Retinal pigment epithelial cell (primary cell): ENCODE measurements at regions not wholly inside any gene's neighbourhood (a gene's known extent, or its start where the extent isn't known, plus 50 kb on each side); places are given as distances from the start of the nearest gene placed in this dataset.

Experiments
- DNase-seq: peaks from one replicate; pipeline ENCODE4 v3.0.0-alpha.2; 2010; ENCODE audit warnings: low read depth
- H3K4me3 ChIP-seq: 2 replicates; pipeline ENCODE4 v1.5.1; 2011; ENCODE audit warnings: mild to moderate bottlenecking, low read length, control low read depth, moderate library complexity
- TF ChIP-seq, protein P1 (sequence below): conservative IDR thresholded peaks from 2 replicates; pipeline ENCODE4 v1.5.1; 2011; ENCODE audit warnings: low read depth, low read length, control low read depth, inconsistent platforms

DNA sequence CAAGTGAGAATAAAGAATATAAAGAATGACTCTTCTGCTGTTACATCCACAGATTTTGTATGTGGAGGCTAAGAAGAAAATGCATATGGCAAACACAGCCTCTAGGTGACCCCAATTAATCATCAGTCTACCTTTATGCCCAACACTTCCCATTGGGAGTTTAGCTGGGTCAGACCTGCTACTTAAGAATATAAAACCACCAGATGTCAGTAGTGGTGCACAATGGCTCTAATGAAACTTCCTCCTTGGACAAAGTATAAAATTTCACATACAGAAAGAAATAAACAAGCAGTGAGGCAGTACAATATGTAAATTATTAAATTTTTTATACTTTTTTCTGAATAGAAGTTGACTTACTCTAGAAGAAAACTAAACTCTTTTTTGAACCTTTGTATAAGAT is 539.9 kb downstream of the BRINP1 start:
- DNase-seq: no peak
- H3K4me3 ChIP-seq: no peak overlapping the region
- TF ChIP-seq, protein P1, sequence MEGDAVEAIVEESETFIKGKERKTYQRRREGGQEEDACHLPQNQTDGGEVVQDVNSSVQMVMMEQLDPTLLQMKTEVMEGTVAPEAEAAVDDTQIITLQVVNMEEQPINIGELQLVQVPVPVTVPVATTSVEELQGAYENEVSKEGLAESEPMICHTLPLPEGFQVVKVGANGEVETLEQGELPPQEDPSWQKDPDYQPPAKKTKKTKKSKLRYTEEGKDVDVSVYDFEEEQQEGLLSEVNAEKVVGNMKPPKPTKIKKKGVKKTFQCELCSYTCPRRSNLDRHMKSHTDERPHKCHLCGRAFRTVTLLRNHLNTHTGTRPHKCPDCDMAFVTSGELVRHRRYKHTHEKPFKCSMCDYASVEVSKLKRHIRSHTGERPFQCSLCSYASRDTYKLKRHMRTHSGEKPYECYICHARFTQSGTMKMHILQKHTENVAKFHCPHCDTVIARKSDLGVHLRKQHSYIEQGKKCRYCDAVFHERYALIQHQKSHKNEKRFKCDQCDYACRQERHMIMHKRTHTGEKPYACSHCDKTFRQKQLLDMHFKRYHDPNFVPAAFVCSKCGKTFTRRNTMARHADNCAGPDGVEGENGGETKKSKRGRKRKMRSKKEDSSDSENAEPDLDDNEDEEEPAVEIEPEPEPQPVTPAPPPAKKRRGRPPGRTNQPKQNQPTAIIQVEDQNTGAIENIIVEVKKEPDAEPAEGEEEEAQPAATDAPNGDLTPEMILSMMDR: peak; percentile 53

DNA sequence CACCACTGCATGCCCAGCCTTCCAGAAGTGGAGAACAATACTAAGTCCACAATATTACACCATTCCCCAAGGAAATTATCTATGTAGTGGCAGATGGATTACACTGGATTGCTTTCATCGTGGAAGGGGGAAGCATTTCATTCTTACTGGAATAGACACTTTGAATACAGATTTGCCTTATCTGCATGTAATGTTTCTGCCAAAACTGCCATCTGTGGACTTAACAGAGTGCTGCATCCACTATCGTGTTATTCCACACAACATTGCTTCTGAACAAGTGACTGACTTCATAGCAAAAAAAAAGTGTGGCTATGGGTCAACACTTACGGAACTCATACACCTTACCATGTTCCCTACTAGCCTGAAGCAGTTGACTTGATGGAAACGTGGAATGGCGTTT is 536.9 kb downstream of the BRINP1 start:
- TF ChIP-seq, protein P1: no peak
- no peak for DNase-seq

DNA sequence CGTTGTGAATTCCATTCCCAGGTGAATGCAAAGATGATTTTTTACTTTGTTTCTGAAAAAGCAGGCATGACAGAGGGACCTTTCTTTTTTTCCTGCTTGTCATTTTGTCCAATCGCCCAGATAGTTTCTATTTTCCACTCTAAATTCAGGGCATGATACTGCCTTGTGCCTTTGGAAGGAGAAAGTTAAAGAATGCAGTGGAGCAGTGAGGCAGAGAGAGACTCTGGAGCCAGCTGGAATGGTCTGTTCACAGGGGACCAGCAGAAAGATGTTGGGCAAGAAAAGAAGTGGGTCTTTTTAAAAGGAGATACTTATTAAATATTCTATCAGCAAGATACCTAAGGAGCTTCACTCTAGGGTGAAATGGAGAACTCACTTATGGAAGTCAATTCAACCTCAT is 532.3 kb downstream of the BRINP1 start:
- DNase-seq: no peak
- no peak overlapping the region for H3K4me3 ChIP-seq
- TF ChIP-seq, protein P1: no peak

More for the DNA sequence above, 536.9 kb downstream of the BRINP1 start:
- H3K4me3 ChIP-seq: no peak overlapping the region

DNA sequence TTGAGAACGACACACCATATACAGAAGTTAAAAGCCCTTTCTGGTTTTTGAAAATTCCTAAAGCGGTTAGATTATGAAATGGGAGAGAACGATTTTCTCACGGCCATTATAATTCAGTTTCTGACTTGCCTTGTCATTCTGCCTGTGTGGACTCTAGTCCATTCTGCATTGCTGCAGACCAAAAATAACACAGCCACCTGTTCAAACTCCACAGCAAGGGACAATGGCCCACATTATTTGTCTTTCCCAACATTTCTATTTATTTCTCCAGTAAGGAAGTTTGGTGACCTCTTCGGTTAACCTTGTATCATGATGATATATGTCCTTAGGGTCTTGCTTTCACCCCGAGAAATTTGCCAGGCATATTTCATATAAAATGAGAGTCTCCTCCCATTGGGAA is 497.7 kb downstream of the BRINP1 start:
- H3K4me3 ChIP-seq: no peak overlapping the region
- DNase-seq: no peak
- TF ChIP-seq, protein P1: no peak

DNA sequence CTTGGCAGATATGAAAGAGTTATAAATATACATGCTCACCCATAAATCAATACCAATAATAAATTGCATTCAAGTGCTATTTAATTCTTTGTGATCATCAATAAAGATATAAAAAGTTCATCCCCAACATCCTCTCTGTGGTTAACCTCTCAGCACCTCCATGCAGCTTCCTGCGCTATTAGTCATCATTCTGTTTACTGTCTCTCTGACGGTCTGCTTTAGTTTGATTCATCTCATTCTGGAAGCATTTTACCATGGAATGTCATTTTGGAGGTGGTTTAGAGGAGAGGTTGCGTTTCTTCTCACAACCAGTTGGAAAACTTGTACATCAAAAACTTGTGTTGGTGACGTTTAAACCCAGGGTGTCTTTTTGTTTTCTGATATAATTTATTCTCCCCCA is 486.6 kb downstream of the BRINP1 start:
- no peak overlapping the region for H3K4me3 ChIP-seq
- TF ChIP-seq, protein P1: no peak
- no peak for DNase-seq

DNA sequence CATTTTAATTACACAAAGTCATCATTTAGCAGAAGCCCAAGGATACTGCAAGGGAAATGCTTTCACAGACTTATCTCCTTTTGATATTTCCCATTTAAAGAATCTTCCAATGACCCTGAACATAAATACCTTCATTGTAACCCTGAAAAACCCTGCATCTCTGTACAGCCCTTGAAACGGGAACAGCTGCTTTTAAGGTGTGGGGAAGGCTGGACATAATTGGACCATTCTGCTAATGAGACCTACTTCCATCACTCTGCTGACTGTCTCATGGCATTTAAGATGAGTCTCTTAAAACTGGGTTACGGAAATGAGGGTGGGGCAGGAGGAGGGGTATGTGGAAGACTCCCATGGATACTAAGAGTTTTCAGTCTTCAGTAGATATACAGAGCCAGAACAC is 485.8 kb downstream of the BRINP1 start:
- DNase-seq: no peak
- TF ChIP-seq, protein P1: no peak
- no peak overlapping the region for H3K4me3 ChIP-seq

DNA sequence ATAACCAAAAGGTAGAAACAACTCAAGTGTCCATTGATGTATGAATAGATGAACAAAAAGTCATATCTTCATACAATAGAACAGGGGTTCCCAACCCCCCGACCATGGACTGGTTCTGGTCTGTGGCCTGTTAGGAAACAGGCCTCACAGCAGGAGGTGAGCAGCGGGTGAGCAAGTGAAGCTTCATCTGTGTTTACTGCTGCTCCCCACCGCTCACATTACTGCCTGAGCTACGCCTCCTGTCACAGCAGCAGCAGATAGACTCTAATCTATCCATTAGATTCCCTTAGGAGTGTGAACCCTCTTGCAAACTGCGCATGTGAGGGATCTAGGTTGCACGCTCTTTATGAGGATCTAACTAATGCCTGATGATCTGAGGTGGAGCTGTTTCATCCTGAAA is 478.0 kb downstream of the BRINP1 start:
- TF ChIP-seq, protein P1: no peak

More for the DNA sequence above, 478.0 kb downstream of the BRINP1 start:
- DNase-seq: no peak
- H3K4me3 ChIP-seq: no peak overlapping the region
